GM19397 (cell line): ENCODE measurements at regions not wholly inside any gene's neighbourhood (a gene's known extent, or its start where the extent isn't known, plus 50 kb on each side); places are given as distances from the start of the nearest gene placed in this dataset.
"Not testable (repeated sequence)": the region's sequence is repeated elsewhere in the genome, so short reads cannot be mapped to it uniquely, and the experiment has no call there.

Source experiments
- ATAC-seq: cut with Tn5 transposase; IDR thresholded peaks from one replicate; pipeline ENCODE4 v1.9.1; 2021; ENCODE audit warnings: mild to moderate bottlenecking, moderate library complexity; ENCODE audit not compliant: unreplicated experiment

- no peak for ATAC-seq
Observed at GRCh38 chr18:59057493-59057795, 82.2 kb upstream of the SEC11C start.

- no peak for ATAC-seq
Observed at GRCh38 chr18:59057969-59058368, 81.7 kb upstream of the SEC11C start.

- no peak for ATAC-seq
Observed at GRCh38 chr18:59059140-59059539, 80.5 kb upstream of the SEC11C start.

- ATAC-seq = no peak
Observed at GRCh38 chr18:59060551-59060950, 79.1 kb upstream of the SEC11C start.

- ATAC-seq = no peak
Observed at GRCh38 chr18:59061914-59062642, 77.6 kb upstream of the SEC11C start.

- no peak for ATAC-seq
Observed at GRCh38 chr18:59062643-59063006, 77.1 kb upstream of the SEC11C start.

GRCh38 chr18:59063300-59063906, 76.3 kb upstream of the SEC11C start:
- ATAC-seq = no peak

GRCh38 chr18:59063912-59064311, 75.8 kb upstream of the SEC11C start:
- no peak for ATAC-seq

GRCh38 chr18:59065684-59066083, 74.0 kb upstream of the SEC11C start:
- no peak for ATAC-seq

GRCh38 chr18:59067873-59068272, 71.8 kb upstream of the SEC11C start:
- no peak for ATAC-seq

- ATAC-seq = no peak
Observed at GRCh38 chr18:59068276-59069071, 71.2 kb upstream of the SEC11C start.

- peak; percentile 75 for ATAC-seq
Observed at GRCh38 chr18:59070181-59070912, 69.3 kb upstream of the SEC11C start.

- no peak for ATAC-seq
Observed at GRCh38 chr18:59072727-59073421, 66.8 kb upstream of the SEC11C start.

- ATAC-seq = no peak
Observed at GRCh38 chr18:59075923-59076322, 63.8 kb upstream of the SEC11C start.

- ATAC-seq = no peak
Observed at GRCh38 chr18:59079264-59079663, 60.4 kb upstream of the SEC11C start.

- not testable (repeated sequence) for ATAC-seq
Observed at GRCh38 chr18:59079687-59080501, 59.8 kb upstream of the SEC11C start.

- no peak for ATAC-seq
Observed at GRCh38 chr18:59083136-59083818, 56.4 kb upstream of the SEC11C start.

- no peak for ATAC-seq
Observed at GRCh38 chr18:59085126-59085794, 54.4 kb upstream of the SEC11C start.

GRCh38 chr18:59085797-59086196, 53.9 kb upstream of the SEC11C start:
- ATAC-seq = no peak
